IMR-90 (cell line): ENCODE measurements at regions not wholly inside any gene's neighbourhood (a gene's known extent, or its start where the extent isn't known, plus 50 kb on each side); places are given as distances from the start of the nearest gene placed in this dataset.

Experiments used
- ATAC-seq: fragments of 200-7000 bp; cut with Tn5 transposase; 2 replicates; pipeline ENCODE4 v1.9.1; 2020; ENCODE audit warnings: low read depth, mild to moderate bottlenecking, moderate library complexity
- BruUV-seq: library from RNA; stranded (reverse); fragments of 400-500 nt; replicated peaks from 2 replicates; lab custom pipeline; 2021; lab: Mats Ljungman, UMichigan
- CTCF ChIA-PET: fragments of 300-600 bp; formaldehyde crosslinking; extraction: SDS; loops from one replicate; lab custom pipeline; 2021; ENCODE audit warnings: antibody characterized with exemption; lab: Yijun Ruan, JAX
- POLR2A ChIA-PET: fragments of 300-600 bp; sonication (Branson Sonifier 250); formaldehyde crosslinking; loops from one replicate; lab custom pipeline; 2022; ENCODE audit warnings: antibody characterized with exemption; ENCODE audit not compliant: unreplicated experiment; lab: Charles Lee
- DNase-seq: peaks from one replicate; pipeline ENCODE4 v3.0.0; 2013
- H2AFZ ChIP-seq: replicated peaks from 2 replicates; pipeline ENCODE3; 2013; ENCODE audit warnings: low read length, mild to moderate bottlenecking; ENCODE audit not compliant: poor library complexity
- H2AK5ac ChIP-seq: 2 replicates; pipeline ENCODE4 v1.6.1; 2013; ENCODE audit warnings: low read depth, low read length, inconsistent platforms
- H2AK9ac ChIP-seq: replicated peaks from 2 replicates; pipeline ENCODE3; 2013; ENCODE audit warnings: mild to moderate bottlenecking, low read depth, low read length, moderate library complexity; ENCODE audit not compliant: poor library complexity
- H2BK120ac ChIP-seq: 2 replicates; pipeline ENCODE4 v1.6.1; 2013; ENCODE audit warnings: low read depth, low read length, inconsistent platforms
- H2BK15ac ChIP-seq: 3 replicates; pipeline ENCODE4 v1.6.1; 2013; ENCODE audit warnings: low read depth, low read length, inconsistent platforms
- H2BK20ac ChIP-seq: 2 replicates; pipeline ENCODE4 v1.6.1; 2013; ENCODE audit warnings: low read depth, mild to moderate bottlenecking, inconsistent platforms, low read length, moderate library complexity
- H2BK5ac ChIP-seq: 2 replicates; pipeline ENCODE4 v1.6.1; 2013; ENCODE audit warnings: mild to moderate bottlenecking, low read depth, low read length, inconsistent platforms; ENCODE audit not compliant: poor library complexity, severe bottlenecking
- H3K14ac ChIP-seq: replicated peaks from 2 replicates; pipeline ENCODE4 v1.6.1; 2013; ENCODE audit warnings: low read depth, low read length, inconsistent platforms
- H3K18ac ChIP-seq: 2 replicates; pipeline ENCODE4 v1.6.1; 2013; ENCODE audit warnings: low read depth, low read length, control low read depth
- H3K23ac ChIP-seq: 2 replicates; pipeline ENCODE4 v1.6.1; 2013; ENCODE audit warnings: low read depth, low read length, inconsistent platforms
- H3K27ac ChIP-seq: 2 replicates; pipeline ENCODE4 v1.5.1; 2013; ENCODE audit warnings: mild to moderate bottlenecking, control low read depth, low read length; ENCODE audit not compliant: insufficient read depth
- H3K27me3 ChIP-seq: 2 replicates; pipeline ENCODE4 v1.6.1; 2013; ENCODE audit warnings: low read length; ENCODE audit not compliant: control insufficient read depth, insufficient read depth
- H3K36me3 ChIP-seq: 2 replicates; pipeline ENCODE4 v1.6.1; 2013; ENCODE audit warnings: low read length, mixed read lengths; ENCODE audit not compliant: control insufficient read depth, insufficient read depth
- H3K4ac ChIP-seq: 2 replicates; pipeline ENCODE4 v1.6.1; 2013; ENCODE audit warnings: low read depth, low read length, inconsistent platforms
- H3K4me1 ChIP-seq: 2 replicates; pipeline ENCODE4 v1.6.1; 2013; ENCODE audit warnings: low read length, mixed read lengths; ENCODE audit not compliant: control insufficient read depth, insufficient read depth
- H3K4me2 ChIP-seq: 2 replicates; pipeline ENCODE4 v1.6.1; 2013; ENCODE audit warnings: low read depth, mild to moderate bottlenecking, control low read depth, low read length, moderate library complexity
- H3K4me3 ChIP-seq: 2 replicates; pipeline ENCODE4 v1.5.1; 2013; ENCODE audit warnings: low read depth, mild to moderate bottlenecking, control low read depth, low read length, moderate library complexity; ENCODE audit not compliant: insufficient read depth
- H3K56ac ChIP-seq: 2 replicates; pipeline ENCODE4 v1.6.1; 2013; ENCODE audit warnings: low read length, inconsistent platforms; ENCODE audit not compliant: insufficient read depth; ENCODE audit errors: extremely low read depth
- H3K79me1 ChIP-seq, 2 experiments: 2 replicates each; pipeline ENCODE4 v1.6.1; 2013; ENCODE audit warnings: low read length in 2 of 2, inconsistent platforms in 1 of 2, low read depth in 1 of 2
- H3K9ac ChIP-seq: 2 replicates; pipeline ENCODE4 v1.6.1; 2013; ENCODE audit warnings: low read depth, low read length, control low read depth
- H3K9me1 ChIP-seq: 2 replicates; pipeline ENCODE4 v1.6.1; 2013; ENCODE audit warnings: low read length, inconsistent platforms; ENCODE audit not compliant: insufficient read depth
- H3K9me3 ChIP-seq: 2 replicates; pipeline ENCODE4 v1.6.1; 2013; ENCODE audit warnings: low read length; ENCODE audit not compliant: control insufficient read depth, insufficient read depth
- H4K20me1 ChIP-seq: 2 replicates; pipeline ENCODE4 v1.6.1; 2013; ENCODE audit warnings: low read length, inconsistent platforms; ENCODE audit not compliant: insufficient read depth
- H4K5ac ChIP-seq: 2 replicates; pipeline ENCODE4 v1.6.1; 2013; ENCODE audit warnings: mild to moderate bottlenecking, low read depth, low read length, control low read depth
- H4K8ac ChIP-seq, 2 experiments: 2 replicates each; pipeline ENCODE4 v1.6.1; 2013; ENCODE audit warnings: low read depth in 2 of 2, low read length in 2 of 2, control low read depth in 1 of 2, inconsistent platforms in 1 of 2
- H4K91ac ChIP-seq: 2 replicates; pipeline ENCODE4 v1.6.1; 2013; ENCODE audit warnings: low read depth, low read length, inconsistent platforms; ENCODE audit not compliant: insufficient read depth
- BHLHE40 ChIP-seq: fragments of 150-350 bp; IDR thresholded peaks from 2 replicates; pipeline ENCODE4 v1.6.1; 2016; ENCODE audit warnings: mild to moderate bottlenecking, low read depth, low read length
- CEBPB ChIP-seq: IDR thresholded peaks from 2 replicates; pipeline ENCODE4 v1.6.1; 2012; ENCODE audit warnings: low read depth, low read length, improper control_type of control experiment
- CHD1 ChIP-seq: IDR thresholded peaks from 2 replicates; pipeline ENCODE4 v1.6.1; 2012; ENCODE audit warnings: low read depth, low read length, improper control_type of control experiment
- ELK1 ChIP-seq: fragments of 150-350 bp; IDR thresholded peaks from 2 replicates; pipeline ENCODE4 v1.6.1; 2016; ENCODE audit warnings: low read depth, mild to moderate bottlenecking, low read length, moderate library complexity, borderline replicate concordance
- FOS ChIP-seq: fragments of 150-350 bp; IDR thresholded peaks from 2 replicates; pipeline ENCODE4 v1.6.1; 2016; ENCODE audit warnings: low read depth, low read length
- MAFK ChIP-seq: IDR thresholded peaks from 2 replicates; pipeline ENCODE4 v1.6.1; 2012; ENCODE audit warnings: low read depth, low read length, improper control_type of control experiment
- MAZ ChIP-seq: IDR thresholded peaks from 2 replicates; pipeline ENCODE4 v1.6.1; 2012; ENCODE audit warnings: low read depth, mild to moderate bottlenecking, low read length, improper control_type of control experiment, moderate library complexity, borderline replicate concordance
- MXI1 ChIP-seq: IDR thresholded peaks from 2 replicates; pipeline ENCODE4 v1.6.1; 2012; ENCODE audit warnings: low read depth, mild to moderate bottlenecking, low read length, moderate library complexity, borderline replicate concordance
- NFE2L2 ChIP-seq: fragments of 150-350 bp; IDR thresholded peaks from 2 replicates; pipeline ENCODE4 v1.6.1; 2016; ENCODE audit warnings: low read depth, mild to moderate bottlenecking, low read length
- POLR2A ChIP-seq: IDR thresholded peaks from 2 replicates; pipeline ENCODE4 v1.6.1; 2012; ENCODE audit warnings: mild to moderate bottlenecking, low read depth, low read length
- RAD21 ChIP-seq: IDR thresholded peaks from 2 replicates; pipeline ENCODE4 v1.6.1; 2012; ENCODE audit warnings: low read length, improper control_type of control experiment
- RCOR1 ChIP-seq: IDR thresholded peaks from 2 replicates; pipeline ENCODE4 v1.6.1; 2012; ENCODE audit warnings: mild to moderate bottlenecking, low read length, improper control_type of control experiment; ENCODE audit not compliant: insufficient replicate concordance
- RFX5 ChIP-seq: IDR thresholded peaks from 2 replicates; pipeline ENCODE4 v1.8.0; 2012; ENCODE audit warnings: low read depth, mild to moderate bottlenecking, low read length, moderate library complexity
- SMC3 ChIP-seq: fragments of 150-350 bp; IDR thresholded peaks from 2 replicates; pipeline ENCODE4 v1.6.1; 2016; ENCODE audit warnings: low read depth, mild to moderate bottlenecking, antibody characterized with exemption, low read length, moderate library complexity
- WGBS, 2 experiments: methylation state at CpG; one replicate each; pipeline versions ENCODE4 v1.1.5 to v1.1.7; 2013; ENCODE audit warnings: missing lambda C conversion rate in 2 of 2; ENCODE audit not compliant: insufficient read length in 1 of 2; ENCODE audit errors: extremely low coverage in 2 of 2; 5-methylcytosine and 5-hydroxymethylcytosine counted together
- dilution Hi-C: fragments of 300-500 bp; cut with HindIII; formaldehyde crosslinking; loops from one replicate; pipeline ENCODE4 v1.14.3; 2018; ENCODE audit warnings: low sequenced_read_pairs; ENCODE audit not compliant: unreplicated experiment
- in situ Hi-C: fragments of 300-500 bp; cut with MboI; formaldehyde crosslinking; loops from 3 replicates; pipeline ENCODE4 v1.14.3; 2019; ENCODE audit warnings: low sequenced_read_pairs, inconsistent platforms, mixed read lengths
- intact Hi-C: fragments of 100-400 bp; cut with micrococcal nuclease; formaldehyde crosslinking; loops from 2 replicates; pipeline ENCODE4 v1.10.0; 2022
- TF ChIP-seq, protein P1 (sequence below): fragments of 150-350 bp; IDR thresholded peaks from 2 replicates; pipeline ENCODE4 v1.6.1; 2017; ENCODE audit warnings: mild to moderate bottlenecking, antibody characterized with exemption, low read length, low read depth
- TF ChIP-seq, protein P2 (sequence below): conservative IDR thresholded peaks from 2 replicates; pipeline ENCODE4 v1.5.1; 2012; ENCODE audit warnings: mild to moderate bottlenecking, low read depth, low read length, improper control_type of control experiment

GRCh38 chr6:121999456-122000065 lies 399.9 kb upstream of the HSF2 start:
- Histone ChIP-seq H3K36me3 (no peaks in the 10 kb centered on the region), H4K20me1 (no peaks in the 10 kb centered on the region), H3K9ac (no peak overlapping the region), H3K27ac (no peak overlapping the region), H2BK120ac (no peak overlapping the region), H2AK5ac (no peak overlapping the region), H3K4ac (no peak overlapping the region), H2BK20ac (no peak overlapping the region), H4K91ac (no peak overlapping the region), H2AK9ac (no peak overlapping the region), H3K56ac (no peak overlapping the region), H3K4me1 (no peaks in the 10 kb centered on the region), H3K79me1 (no peaks in the 10 kb centered on the region), H3K4me3 (no peak overlapping the region), H3K18ac (no peak overlapping the region), H2BK15ac (no peak overlapping the region), H2BK5ac (no peak overlapping the region), H2AFZ (no peak overlapping the region), H3K23ac (no peak overlapping the region), H3K27me3 (no peaks in the 10 kb centered on the region), H3K9me3 (no peaks in the 10 kb centered on the region), H4K8ac (no peak overlapping the region), H3K9me1 (no peaks in the 10 kb centered on the region), H3K14ac (no peak overlapping the region), H3K4me2 (no peak overlapping the region), H4K5ac (no peak overlapping the region)
- ChIA-PET CTCF (no interaction called here), POLR2A (no interaction called here)
- dilution Hi-C loops (no loop called here), in situ Hi-C loops (no loop called here), intact Hi-C loops (no loop called here)
- DNase-seq (no peak), ATAC-seq (no peak)
- no TSS peak for BruUV-seq
- no peak for TF ChIP-seq MAZ
- TF ChIP-seq CHD1, result no peak
- TF ChIP-seq, protein P1, sequence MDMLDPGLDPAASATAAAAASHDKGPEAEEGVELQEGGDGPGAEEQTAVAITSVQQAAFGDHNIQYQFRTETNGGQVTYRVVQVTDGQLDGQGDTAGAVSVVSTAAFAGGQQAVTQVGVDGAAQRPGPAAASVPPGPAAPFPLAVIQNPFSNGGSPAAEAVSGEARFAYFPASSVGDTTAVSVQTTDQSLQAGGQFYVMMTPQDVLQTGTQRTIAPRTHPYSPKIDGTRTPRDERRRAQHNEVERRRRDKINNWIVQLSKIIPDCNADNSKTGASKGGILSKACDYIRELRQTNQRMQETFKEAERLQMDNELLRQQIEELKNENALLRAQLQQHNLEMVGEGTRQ, result no peak
- TF ChIP-seq RCOR1, result no peak
- no peak for TF ChIP-seq NFE2L2
- TF ChIP-seq RFX5, result no peak
- no peak for TF ChIP-seq MAFK
- TF ChIP-seq ELK1, result no peak
- TF ChIP-seq CEBPB, result no peak
- TF ChIP-seq, protein P2, sequence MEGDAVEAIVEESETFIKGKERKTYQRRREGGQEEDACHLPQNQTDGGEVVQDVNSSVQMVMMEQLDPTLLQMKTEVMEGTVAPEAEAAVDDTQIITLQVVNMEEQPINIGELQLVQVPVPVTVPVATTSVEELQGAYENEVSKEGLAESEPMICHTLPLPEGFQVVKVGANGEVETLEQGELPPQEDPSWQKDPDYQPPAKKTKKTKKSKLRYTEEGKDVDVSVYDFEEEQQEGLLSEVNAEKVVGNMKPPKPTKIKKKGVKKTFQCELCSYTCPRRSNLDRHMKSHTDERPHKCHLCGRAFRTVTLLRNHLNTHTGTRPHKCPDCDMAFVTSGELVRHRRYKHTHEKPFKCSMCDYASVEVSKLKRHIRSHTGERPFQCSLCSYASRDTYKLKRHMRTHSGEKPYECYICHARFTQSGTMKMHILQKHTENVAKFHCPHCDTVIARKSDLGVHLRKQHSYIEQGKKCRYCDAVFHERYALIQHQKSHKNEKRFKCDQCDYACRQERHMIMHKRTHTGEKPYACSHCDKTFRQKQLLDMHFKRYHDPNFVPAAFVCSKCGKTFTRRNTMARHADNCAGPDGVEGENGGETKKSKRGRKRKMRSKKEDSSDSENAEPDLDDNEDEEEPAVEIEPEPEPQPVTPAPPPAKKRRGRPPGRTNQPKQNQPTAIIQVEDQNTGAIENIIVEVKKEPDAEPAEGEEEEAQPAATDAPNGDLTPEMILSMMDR, result no peak
- no peak for TF ChIP-seq SMC3
- no peak for TF ChIP-seq RAD21
- no peak for TF ChIP-seq FOS
- TF ChIP-seq BHLHE40, result no peak
- no peak for TF ChIP-seq POLR2A
- no peak for TF ChIP-seq MXI1
- WGBS, 2 experiments, result 87% methylated on average over 3 of the region's 6 CpGs; no CpG with 5 or more reads in 1 of the 2 experiments
